Activated CD8-positive, alpha-beta memory T cell treated with anti-CD3 and anti-CD28 coated beads, Interleukin-2, amount 10 ng/mL, durations not matched to agents 7 days and 5 days (primary cell): ENCODE measurements at regions not wholly inside any gene's neighbourhood (a gene's known extent, or its start where the extent isn't known, plus 50 kb on each side); places are given as distances from the start of the nearest gene placed in this dataset.
"Not testable (repeated sequence)": the region's sequence is repeated elsewhere in the genome, so short reads cannot be mapped to it uniquely, and the experiment has no call there.

Source experiments
- ATAC-seq: fragments of 150-1000 bp; cut with Tn5 transposase; one replicate; pipeline ENCODE4 v1.10.0; 2021; ENCODE audit warnings: moderate library complexity
- CTCF ChIA-PET: fragments of 350-600 bp; sonication (Branson Sonifier 250); formaldehyde crosslinking; loops from one replicate; lab custom pipeline; 2021; ENCODE audit warnings: antibody characterized with exemption; lab: Charles Lee
- DNase-seq: peaks from one replicate; pipeline ENCODE4 v3.0.0-alpha.2; 2020
- H3K27ac Mint-ChIP-seq: one replicate; pipeline ENCODE4 v1.8.0; 2021; ENCODE audit warnings: mild to moderate bottlenecking, mixed read lengths
- H3K27me3 Mint-ChIP-seq: one replicate; pipeline ENCODE4 v1.8.0; 2021; ENCODE audit warnings: mixed read lengths
- H3K36me3 Mint-ChIP-seq: one replicate; pipeline ENCODE4 v1.8.0; 2021; ENCODE audit warnings: mild to moderate bottlenecking, mixed read lengths
- H3K4me1 Mint-ChIP-seq: one replicate; pipeline ENCODE4 v1.8.0; 2021; ENCODE audit warnings: mixed read lengths
- H3K4me3 Mint-ChIP-seq: one replicate; pipeline ENCODE4 v1.8.0; 2021; ENCODE audit warnings: mild to moderate bottlenecking, moderate library complexity, mixed read lengths
- H3K9me3 Mint-ChIP-seq: one replicate; pipeline ENCODE4 v1.8.0; 2022; ENCODE audit warnings: low read depth, mixed read lengths

DNA sequence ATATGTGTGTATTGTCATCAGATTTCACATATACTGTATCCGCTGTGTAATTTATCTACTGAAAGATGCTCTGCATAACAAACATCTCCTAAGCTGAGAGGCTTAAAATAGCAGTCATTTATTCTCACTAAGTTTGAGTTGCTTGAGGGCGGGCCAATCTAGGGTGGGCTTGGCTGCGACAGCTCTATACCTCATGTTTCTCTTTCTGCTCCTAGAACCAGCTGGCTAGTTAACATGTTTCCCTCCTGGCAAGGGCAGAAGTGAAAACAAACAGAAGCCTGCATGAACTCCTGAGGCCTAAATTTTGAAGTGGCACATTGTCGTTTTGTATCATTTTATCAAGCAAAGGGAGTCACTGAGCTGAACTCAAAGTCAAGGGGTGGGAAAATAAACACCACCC lies 585.0 kb upstream of the VRK2 start:
- no peaks in the 10 kb centered on the region for H3K27me3 Mint-ChIP-seq
- no peak overlapping the region for H3K4me3 Mint-ChIP-seq
- peaks cover 5% of the 10 kb centered on the region for H3K9me3 Mint-ChIP-seq
- CTCF ChIA-PET, result no interaction called here
- H3K27ac Mint-ChIP-seq, result no peak overlapping the region
- H3K4me1 Mint-ChIP-seq, result no peaks in the 10 kb centered on the region
- H3K36me3 Mint-ChIP-seq, result no peaks in the 10 kb centered on the region
- no peak for ATAC-seq
- DNase-seq, result no peak

DNA sequence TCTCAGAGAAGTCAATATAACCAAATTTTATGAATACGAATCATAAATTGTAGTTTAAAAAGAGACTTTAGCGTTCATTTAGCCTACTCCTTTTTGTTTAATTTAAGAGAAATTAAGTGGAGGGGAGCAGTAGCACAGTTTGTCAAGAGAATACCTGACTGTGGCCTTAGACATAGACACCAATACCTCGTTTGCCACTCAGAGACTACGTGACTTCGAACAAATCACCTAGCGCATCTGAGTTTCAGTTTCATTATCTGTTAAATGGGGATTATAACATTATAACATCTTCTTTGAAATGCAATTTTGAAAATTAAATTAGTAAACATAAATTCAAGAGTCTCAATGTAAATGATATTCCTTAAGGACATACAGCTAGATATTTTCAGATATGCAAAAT lies 581.5 kb upstream of the VRK2 start:
- Mint-ChIP-seq H3K27me3 (no peaks in the 10 kb centered on the region), H3K9me3 (peaks cover 2% of the 10 kb centered on the region), H3K27ac (no peak overlapping the region), H3K4me1 (no peaks in the 10 kb centered on the region), H3K36me3 (no peaks in the 10 kb centered on the region), H3K4me3 (no peak overlapping the region)
- DNase-seq, result no peak
- CTCF ChIA-PET, result no interaction called here
- no peak for ATAC-seq

DNA sequence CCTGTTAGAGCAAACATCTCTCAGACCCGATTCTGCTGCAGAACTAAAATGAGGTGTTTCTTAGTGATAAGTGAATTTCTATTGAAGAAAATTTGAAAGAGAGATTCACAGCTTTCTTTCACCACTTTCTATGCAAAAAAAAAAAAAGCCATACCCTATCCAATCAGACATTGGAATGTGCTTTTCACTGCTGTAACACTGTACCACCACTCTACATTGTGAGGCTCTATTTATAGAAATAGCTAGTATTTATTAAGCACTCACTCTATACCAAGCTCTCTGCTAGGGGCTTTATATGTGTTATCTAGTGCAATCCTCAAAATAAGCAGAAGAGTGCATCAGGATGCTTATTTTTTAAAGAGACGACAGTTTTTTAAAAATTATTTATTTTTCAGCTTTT lies 580.6 kb upstream of the VRK2 start:
- no peaks in the 10 kb centered on the region for H3K36me3 Mint-ChIP-seq
- ATAC-seq (no peak), DNase-seq (no peak)
- H3K4me3 Mint-ChIP-seq, result no peak overlapping the region
- H3K27ac Mint-ChIP-seq, result no peak overlapping the region
- H3K9me3 Mint-ChIP-seq, result peaks cover 2% of the 10 kb centered on the region
- H3K27me3 Mint-ChIP-seq, result no peaks in the 10 kb centered on the region
- no peaks in the 10 kb centered on the region for H3K4me1 Mint-ChIP-seq
- CTCF ChIA-PET, result no interaction called here

DNA sequence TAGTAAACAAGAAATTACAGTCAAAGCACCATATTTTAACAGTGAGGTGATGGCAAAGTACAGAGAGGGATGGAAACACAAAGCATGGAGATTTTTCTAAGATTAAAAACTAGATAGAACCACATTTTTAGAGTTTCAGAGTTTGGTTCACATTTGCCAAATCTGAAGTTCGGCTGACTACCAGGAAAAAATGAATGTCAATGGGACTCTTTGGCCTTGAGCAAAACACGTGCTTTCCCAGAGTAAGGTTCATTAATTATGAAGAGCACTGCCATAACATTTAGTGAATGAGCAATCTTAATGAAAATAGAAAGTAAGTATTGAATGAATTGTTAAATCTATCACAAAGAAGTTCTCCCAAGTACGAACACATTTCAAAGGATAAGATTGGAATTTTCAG lies 571.2 kb upstream of the VRK2 start:
- Mint-ChIP-seq H3K9me3 (peaks cover 13% of the 10 kb centered on the region), H3K4me1 (no peaks in the 10 kb centered on the region), H3K27ac (no peak overlapping the region), H3K36me3 (no peaks in the 10 kb centered on the region), H3K4me3 (no peak overlapping the region), H3K27me3 (no peaks in the 10 kb centered on the region)
- ATAC-seq, result no peak
- DNase-seq, result no peak
- CTCF ChIA-PET, result no interaction called here

DNA sequence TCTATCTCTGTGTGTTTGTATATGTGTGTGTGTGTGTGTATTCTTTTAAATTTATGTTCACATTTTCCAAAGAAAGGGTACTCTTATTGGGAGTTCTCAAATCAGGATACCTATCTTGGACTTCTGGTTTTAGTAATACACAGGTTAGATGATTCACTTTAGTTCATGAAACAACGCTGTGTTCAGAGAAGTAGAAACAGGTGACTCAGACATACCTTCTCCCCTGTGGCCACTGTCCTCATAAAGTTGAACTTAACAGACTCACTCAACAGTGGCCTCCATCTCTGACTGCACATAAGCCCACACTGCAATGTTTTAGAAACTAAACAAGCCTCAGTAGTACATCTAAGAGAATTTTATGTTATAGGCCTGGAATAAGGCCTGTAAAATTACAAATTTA lies 566.6 kb upstream of the VRK2 start:
- DNase-seq (no peak), ATAC-seq (no peak)
- CTCF ChIA-PET, result no interaction called here
- Mint-ChIP-seq H3K9me3 (peaks cover 14% of the 10 kb centered on the region), H3K4me3 (no peak overlapping the region), H3K4me1 (no peaks in the 10 kb centered on the region), H3K27ac (no peak overlapping the region), H3K36me3 (no peaks in the 10 kb centered on the region), H3K27me3 (no peaks in the 10 kb centered on the region)

DNA sequence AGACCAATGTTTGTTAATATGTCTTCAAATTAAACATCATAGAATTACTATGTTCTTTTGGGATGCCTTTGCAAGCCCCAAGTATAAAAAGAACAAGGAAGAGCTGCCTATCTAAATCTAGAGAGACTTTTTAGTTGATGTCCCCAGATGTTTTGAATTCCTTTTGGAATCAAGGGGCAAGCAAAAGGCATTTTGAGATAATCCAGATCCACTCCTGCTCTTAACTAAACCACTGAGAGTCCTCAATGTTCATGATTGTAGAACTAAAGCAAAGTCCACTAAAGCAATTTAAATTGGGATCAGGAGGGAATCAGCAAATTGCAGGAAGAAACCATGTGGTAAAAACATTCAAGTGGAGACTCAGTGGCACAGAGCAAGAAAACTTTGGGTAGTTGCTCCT lies 558.5 kb upstream of the VRK2 start:
- H3K9me3 Mint-ChIP-seq, result peaks cover 10% of the 10 kb centered on the region
- H3K27ac Mint-ChIP-seq, result no peak overlapping the region
- no peaks in the 10 kb centered on the region for H3K4me1 Mint-ChIP-seq
- H3K36me3 Mint-ChIP-seq, result no peaks in the 10 kb centered on the region
- no peak for DNase-seq
- CTCF ChIA-PET, result no interaction called here
- H3K4me3 Mint-ChIP-seq, result no peak overlapping the region
- no peaks in the 10 kb centered on the region for H3K27me3 Mint-ChIP-seq
- ATAC-seq, result no peak

DNA sequence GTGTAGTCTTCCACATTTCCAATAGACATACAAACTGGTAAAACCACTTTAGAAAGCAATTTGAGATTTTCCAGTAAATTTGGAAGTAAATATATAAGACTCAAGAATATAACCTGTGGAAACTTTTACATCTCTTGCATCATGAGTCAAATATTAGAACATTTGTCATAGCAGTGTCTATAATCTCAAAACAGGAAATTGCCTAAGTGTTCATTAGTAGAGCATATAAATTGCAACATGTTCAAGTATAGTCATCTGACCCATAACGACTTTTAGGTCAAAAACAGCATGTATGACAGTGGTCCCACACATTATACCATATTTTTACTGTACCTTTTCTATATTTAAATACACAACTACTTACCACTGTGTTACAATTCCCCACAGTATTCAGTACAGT lies 555.9 kb upstream of the VRK2 start:
- CTCF ChIA-PET, result no interaction called here
- Mint-ChIP-seq H3K27me3 (no peaks in the 10 kb centered on the region), H3K9me3 (peaks cover 4% of the 10 kb centered on the region)

DNA sequence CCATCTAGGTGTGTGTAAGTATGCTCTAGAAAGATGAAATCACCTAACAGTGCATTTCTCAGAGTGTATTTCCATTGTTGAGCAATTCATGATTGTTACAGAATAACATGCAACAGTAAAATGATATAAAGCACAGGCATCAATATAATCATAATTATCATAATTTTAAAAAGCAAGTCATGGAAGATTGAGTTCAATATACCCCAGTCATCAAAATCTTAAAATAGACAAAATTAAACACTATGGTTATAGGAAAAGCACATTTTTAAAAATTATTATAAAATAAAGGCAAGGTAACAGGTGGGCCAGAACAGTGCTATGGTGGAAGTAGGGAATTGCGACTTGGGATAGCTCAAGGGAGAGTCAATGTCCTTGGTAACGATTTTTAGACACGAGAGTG lies 555.4 kb upstream of the VRK2 start:
- no peak for DNase-seq
- no peak overlapping the region for H3K4me3 Mint-ChIP-seq
- CTCF ChIA-PET, result no interaction called here
- ATAC-seq, result no peak
- H3K9me3 Mint-ChIP-seq, result peaks cover 4% of the 10 kb centered on the region
- H3K4me1 Mint-ChIP-seq, result no peaks in the 10 kb centered on the region
- H3K27me3 Mint-ChIP-seq, result no peaks in the 10 kb centered on the region
- no peak overlapping the region for H3K27ac Mint-ChIP-seq
- H3K36me3 Mint-ChIP-seq, result no peaks in the 10 kb centered on the region

More for the DNA sequence above, 555.9 kb upstream of the VRK2 start:
- ATAC-seq (no peak), DNase-seq (no peak)
- Mint-ChIP-seq H3K27ac (no peak overlapping the region), H3K36me3 (no peaks in the 10 kb centered on the region), H3K4me1 (no peaks in the 10 kb centered on the region), H3K4me3 (no peak overlapping the region)

DNA sequence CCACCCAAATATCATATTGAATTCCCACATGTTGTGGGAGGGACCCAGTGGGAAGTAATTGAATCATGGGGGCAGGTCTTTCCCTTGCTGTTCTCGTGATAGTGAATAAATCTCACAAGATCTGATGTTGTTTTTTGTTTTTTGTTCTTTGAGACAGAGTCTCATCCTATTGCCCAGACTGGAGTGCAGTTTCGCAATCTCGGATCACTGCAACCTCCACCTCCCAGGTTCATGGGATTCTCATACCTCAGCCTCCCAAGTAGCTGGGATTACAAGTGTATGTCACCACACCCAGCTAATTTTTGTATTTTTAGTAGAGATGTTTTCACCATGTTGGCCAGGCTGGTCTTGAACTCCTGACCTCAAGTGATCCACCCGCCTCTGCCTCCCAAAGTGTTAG lies 552.6 kb upstream of the VRK2 start:
- not testable (repeated sequence) for H3K4me3 Mint-ChIP-seq

DNA sequence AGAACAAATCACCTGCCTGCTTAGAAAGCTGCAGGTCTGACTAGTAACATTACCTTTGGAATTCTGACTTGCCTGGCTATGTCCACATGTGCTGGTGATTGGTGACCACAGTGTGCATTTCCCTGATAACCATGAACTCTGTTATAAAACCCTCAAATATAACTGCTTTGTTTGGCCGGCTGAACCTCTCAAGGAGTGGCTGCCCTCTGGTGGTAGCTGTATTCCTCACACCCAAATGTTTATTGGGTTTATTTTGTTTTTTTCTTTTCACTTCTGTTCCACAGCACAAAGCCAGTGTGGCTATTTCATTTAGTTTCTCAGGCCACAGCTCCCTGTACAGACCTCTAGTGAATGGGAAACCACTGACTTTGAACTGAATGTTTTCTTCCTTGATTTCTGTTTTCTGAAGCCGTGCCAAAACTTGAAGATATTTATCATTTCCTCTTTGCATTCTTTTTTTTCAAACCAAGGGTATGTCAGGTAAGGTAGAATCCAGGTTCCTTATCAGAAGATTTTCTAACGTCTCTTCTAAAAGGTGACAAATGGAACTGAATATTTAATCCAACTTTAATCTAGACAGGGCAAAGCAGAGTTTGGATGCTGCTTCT lies 549.0 kb upstream of the VRK2 start:
- ATAC-seq (no peak), DNase-seq (peak; percentile 40)
- CTCF ChIA-PET, result interaction anchor here (0.9 to 1.1 kb wide), 2 partner anchors 18 to 1314 kb away, joined by 3 to 5 read pairs; partner anchors contain the start of gene CCDC85A

More for the DNA sequence above, 552.6 kb upstream of the VRK2 start:
- CTCF ChIA-PET, DNase-seq, H3K27ac Mint-ChIP-seq, H3K27me3 Mint-ChIP-seq, ATAC-seq, H3K36me3 Mint-ChIP-seq, H3K9me3 Mint-ChIP-seq, H3K4me1 Mint-ChIP-seq: not testable (repeated sequence)

DNA sequence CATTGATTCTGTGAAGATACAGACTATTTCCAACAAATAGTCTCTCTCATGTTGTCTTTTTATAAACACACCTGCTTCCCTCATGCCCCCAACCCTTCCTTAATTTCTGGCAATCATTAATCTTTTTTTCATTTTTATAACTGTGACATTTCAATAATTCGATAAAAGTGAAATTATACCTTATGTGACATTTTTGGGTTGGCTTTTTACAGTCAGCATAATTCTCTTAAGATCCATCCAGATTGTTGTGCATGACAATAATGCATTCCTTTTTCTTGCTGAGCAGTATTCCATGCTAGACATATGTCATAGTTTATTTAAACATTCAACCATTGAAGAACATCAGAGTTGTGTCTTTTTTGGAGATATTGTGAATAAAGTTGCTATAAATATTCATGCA lies 541.8 kb upstream of the VRK2 start:
- CTCF ChIA-PET, result interaction anchor here (0.7 kb wide), 1 partner anchor 1321 kb away, joined by 3 read pairs; the partner anchor contains the start of gene CCDC85A
- no peak overlapping the region for H3K4me3 Mint-ChIP-seq
- no peaks in the 10 kb centered on the region for H3K27me3 Mint-ChIP-seq
- H3K27ac Mint-ChIP-seq, result no peak overlapping the region
- no peaks in the 10 kb centered on the region for H3K9me3 Mint-ChIP-seq
- DNase-seq (no peak), ATAC-seq (no peak)
- no peaks in the 10 kb centered on the region for H3K4me1 Mint-ChIP-seq
- no peaks in the 10 kb centered on the region for H3K36me3 Mint-ChIP-seq

More for the DNA sequence above, 549.0 kb upstream of the VRK2 start:
- no peaks in the 10 kb centered on the region for H3K4me1 Mint-ChIP-seq
- no peaks in the 10 kb centered on the region for H3K27me3 Mint-ChIP-seq
- H3K9me3 Mint-ChIP-seq, result no peaks in the 10 kb centered on the region
- no peak overlapping the region for H3K4me3 Mint-ChIP-seq
- no peak overlapping the region for H3K27ac Mint-ChIP-seq
- no peaks in the 10 kb centered on the region for H3K36me3 Mint-ChIP-seq

DNA sequence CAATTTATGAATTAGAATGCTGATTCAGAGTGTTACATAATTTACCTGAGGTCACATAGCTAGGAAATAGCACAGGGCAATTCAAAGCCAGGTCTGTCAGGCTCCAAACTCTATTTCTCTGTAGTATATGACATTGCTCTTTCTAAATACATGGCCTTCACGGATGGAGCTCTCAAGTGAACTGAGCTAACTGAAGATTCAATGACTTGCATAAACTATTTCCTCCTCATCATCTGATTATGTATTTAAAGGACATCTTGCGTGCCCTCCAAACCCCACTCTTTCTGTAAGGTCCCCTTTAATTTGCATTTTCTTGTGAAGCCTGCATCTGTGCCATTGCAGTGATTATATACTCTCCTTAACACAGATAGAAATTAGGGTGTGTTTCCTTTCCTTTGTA lies 537.4 kb upstream of the VRK2 start:
- CTCF ChIA-PET, result no interaction called here
- Mint-ChIP-seq H3K4me3 (no peak overlapping the region), H3K4me1 (no peaks in the 10 kb centered on the region), H3K36me3 (no peaks in the 10 kb centered on the region), H3K9me3 (no peaks in the 10 kb centered on the region), H3K27me3 (no peaks in the 10 kb centered on the region), H3K27ac (no peak overlapping the region)
- DNase-seq (no peak), ATAC-seq (no peak)

DNA sequence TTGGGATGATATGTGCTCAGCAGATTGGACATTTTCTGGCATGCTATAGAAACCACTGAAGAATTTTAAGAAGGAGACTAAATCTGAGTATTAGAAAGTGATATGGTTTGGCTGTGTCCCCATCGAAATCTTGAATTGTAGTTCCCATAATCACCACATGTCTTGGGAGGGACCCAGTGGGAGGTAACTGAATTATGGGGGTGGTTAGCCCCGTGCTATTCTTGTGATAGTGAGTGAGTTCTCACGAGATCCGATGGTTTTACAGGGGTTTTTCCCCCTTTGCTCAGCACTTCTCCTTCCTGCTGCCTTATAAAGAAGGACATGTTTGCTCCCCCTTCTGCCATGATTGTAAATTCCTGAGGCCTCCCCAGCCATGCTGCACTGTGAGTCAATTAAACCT lies 535.9 kb upstream of the VRK2 start:
- no peaks in the 10 kb centered on the region for H3K9me3 Mint-ChIP-seq
- CTCF ChIA-PET, result no interaction called here
- H3K27me3 Mint-ChIP-seq, result no peaks in the 10 kb centered on the region
- DNase-seq (no peak), ATAC-seq (no peak)
- H3K36me3 Mint-ChIP-seq, result no peaks in the 10 kb centered on the region
- H3K4me1 Mint-ChIP-seq, result no peaks in the 10 kb centered on the region
- H3K4me3 Mint-ChIP-seq, result no peak overlapping the region
- no peak overlapping the region for H3K27ac Mint-ChIP-seq

DNA sequence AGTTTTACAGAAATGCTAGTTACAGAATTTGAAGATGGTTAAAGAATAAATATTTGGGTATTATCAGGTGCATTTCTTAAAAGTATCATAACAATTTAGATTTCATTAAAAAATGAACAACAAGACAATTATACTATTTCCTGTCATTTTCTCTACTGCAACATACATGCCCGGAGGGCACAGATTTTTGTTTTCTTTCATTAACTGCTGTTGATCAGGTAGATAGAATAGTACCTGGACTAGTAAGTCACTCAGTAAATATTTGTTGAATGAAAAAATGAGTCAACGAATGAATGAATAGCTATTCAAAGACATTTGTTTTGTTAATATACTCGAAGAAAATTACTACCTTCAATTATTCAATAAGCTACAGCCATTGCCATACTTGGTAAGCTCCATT lies 531.2 kb upstream of the VRK2 start:
- no peaks in the 10 kb centered on the region for H3K4me1 Mint-ChIP-seq
- no peaks in the 10 kb centered on the region for H3K9me3 Mint-ChIP-seq
- no peaks in the 10 kb centered on the region for H3K27me3 Mint-ChIP-seq
- ATAC-seq (no peak), DNase-seq (no peak)
- no peaks in the 10 kb centered on the region for H3K36me3 Mint-ChIP-seq
- no peak overlapping the region for H3K27ac Mint-ChIP-seq
- CTCF ChIA-PET, result interaction anchor here (1.4 kb wide), 1 partner anchor 1332 kb away, joined by 4 read pairs; the partner anchor contains the start of gene CCDC85A
- no peak overlapping the region for H3K4me3 Mint-ChIP-seq
